TTC549 (cell line): ENCODE measurements at regions not wholly inside any gene's neighbourhood (a gene's known extent, or its start where the extent isn't known, plus 50 kb on each side); places are given as distances from the start of the nearest gene placed in this dataset.
A peak's percentile ranks its signal among the peaks of the same experiment; 100 is the strongest.

Experiments used
- FAIRE-seq: peaks from 2 replicates; lab custom pipeline; 2012; peaks lifted over from hg19 to GRCh38; lab: Jason Lieb, UNC

DNA sequence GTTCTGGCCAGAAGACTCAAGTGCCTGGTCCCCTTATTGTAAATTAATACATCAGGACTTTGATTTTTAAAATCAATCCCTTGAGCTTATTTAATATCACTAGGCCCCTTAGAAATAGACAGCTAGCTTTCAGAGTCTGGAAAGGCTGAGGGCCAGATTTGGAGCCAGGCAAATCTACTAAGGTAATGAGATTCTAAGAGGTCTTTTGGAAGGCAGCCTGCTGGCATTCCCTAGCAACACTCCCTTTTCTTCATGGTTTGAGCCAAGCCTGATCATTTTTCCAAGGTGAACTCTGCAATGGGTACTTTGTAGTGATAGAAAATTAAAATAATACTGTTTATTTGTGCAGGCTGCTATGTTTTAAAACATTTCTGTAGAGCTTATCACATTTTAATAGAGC is 378.5 kb downstream of the FAT4 start:
- FAIRE-seq: no peak

DNA sequence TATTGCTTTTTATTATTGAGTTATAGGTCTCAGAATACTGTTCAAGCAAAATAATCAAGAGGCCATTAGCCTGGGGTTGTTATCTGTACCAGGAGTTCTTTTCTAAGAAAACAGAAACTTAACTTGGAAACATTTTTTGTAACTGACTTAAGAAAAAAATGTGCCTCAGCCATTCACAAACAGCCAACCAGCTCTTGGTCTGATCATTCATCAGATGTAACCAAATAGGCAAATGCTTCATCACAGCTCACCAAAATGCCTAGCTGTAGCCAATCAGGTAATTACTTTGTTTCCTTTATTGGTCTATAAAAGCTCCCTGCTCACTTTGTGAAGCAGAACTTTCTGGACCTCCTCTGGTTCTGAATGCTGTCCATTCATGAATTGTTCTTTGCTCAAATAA is 387.7 kb downstream of the FAT4 start:
- no peak for FAIRE-seq

DNA sequence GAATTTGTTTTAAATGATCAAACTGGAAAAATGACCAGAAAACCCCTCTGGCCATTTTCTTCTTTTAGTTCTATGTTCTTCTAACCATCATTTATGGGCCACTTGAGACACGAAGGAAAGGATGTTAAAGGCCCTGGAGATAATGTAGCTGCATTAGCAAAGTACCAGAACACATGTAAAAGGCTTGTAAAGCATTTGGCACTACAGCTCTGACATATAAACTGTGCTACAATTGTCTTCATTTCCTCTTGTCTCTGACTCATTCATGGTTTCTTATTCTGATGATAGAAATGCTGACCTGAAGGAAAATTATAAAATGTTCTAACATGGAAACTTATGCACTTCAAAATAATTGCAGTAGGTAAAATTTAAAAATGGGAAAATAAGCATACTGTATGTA is 388.7 kb downstream of the FAT4 start:
- no peak for FAIRE-seq

DNA sequence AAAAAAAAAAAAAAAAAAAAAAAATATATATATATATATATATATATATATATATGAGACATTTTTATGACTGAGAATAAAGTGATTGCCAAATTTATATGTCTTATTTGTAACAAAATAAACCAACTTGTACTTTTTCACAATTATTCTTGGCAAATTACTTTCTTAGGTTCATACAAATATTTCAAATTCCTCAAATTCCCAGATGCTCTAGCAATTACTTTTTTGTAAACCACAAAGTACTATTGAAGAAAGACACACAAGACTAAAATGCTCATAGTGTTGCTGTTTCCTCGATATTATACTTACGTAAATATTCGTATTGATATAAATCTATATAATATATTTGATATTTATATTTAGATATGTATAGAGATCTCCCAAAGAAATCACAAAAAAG is 390.0 kb downstream of the FAT4 start:
- no peak for FAIRE-seq

DNA sequence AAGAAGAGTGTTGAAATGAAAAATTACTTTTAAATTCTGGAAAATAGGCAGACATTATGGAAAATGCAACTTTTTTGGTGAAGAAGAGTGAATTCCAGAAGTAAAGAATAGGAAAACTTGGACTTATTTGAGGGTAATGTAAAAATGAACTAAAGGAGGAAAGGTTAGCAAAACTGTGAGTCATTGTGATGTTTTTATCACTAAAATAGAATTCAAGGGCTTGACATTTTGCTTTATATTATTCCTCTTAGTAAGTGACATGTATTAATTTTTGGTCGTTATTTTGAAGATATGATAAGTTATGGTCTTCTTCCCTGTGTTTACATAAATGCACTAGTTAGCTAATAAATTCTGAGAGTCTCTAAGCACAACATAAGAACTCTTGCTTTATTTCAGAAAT is 390.9 kb downstream of the FAT4 start:
- no peak for FAIRE-seq

DNA sequence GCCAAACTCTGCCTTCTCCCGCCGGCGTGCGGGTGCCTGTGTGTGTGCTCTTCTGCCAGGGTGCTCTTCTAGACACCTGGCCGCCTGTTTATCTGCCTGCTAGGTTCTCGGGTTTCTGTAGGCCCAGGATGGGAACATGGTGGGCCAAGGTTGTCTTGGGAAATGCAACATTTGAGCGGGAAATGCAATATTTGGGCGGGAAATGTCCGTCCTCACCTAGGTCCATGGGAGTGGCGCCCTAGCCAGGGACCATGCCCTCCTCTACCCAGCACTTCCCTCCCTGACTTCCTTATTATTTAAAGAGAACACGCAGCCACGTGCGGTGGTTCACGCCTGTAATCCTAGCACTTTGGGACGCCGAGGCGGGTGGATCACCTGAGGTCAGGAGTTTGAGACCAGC is 392.6 kb downstream of the FAT4 start:
- FAIRE-seq: no peak

DNA sequence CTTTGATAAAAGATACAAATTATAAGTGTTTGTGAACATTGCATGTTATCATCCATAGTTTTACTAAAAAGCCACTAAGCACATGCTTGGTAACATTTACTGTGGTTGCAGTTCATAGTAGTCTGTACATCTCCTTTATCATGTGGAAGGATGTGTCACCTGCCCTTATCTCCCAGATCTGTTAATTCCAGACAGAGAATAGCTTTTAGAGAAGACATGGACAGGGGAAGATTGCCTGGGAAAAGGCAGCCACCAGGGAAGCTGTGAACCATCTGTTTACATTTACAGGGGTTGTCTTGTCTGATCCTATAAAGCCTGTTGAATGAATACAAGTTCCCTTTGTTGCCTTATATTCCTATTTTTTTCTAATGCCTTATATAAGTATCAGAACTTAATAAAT is 396.0 kb downstream of the FAT4 start:
- FAIRE-seq: no peak

DNA sequence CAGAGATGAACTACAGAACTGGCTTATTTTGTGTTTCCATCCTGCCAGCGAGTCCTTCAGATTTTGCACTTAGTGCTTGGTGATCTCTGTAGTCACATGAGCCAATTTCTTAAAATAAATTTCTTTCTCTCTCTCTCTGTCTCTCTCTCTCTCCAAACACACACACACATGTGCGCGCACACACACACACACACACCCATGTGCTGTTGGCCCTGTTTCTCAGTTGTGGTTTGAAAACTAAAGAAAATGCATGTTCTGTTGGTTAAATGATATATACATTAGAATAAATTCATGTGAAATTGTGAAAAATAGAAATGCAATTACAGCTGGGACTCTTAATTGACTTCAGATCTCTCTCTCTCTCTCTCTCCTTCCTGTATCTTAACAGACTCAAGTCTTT is 399.3 kb downstream of the FAT4 start:
- no peak for FAIRE-seq

DNA sequence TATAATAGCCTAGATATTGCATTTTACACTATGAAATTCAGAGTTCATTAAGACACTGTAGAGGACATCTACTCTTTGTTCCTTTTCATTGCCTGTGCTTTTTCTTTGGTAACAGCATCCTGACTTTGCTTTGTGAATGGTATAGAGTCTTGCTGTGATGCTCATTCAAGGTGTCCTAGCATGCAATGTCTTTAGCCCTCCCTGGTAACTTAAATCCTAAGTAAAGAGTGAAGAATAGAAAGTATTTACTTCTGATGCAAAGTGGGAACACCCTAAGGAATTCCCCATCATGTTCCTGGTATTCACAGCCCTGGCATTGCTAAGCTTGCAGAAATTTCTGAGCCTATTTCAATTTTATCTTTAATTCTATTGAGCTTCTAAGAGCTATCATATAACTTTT is 400.1 kb downstream of the FAT4 start:
- FAIRE-seq: no peak

DNA sequence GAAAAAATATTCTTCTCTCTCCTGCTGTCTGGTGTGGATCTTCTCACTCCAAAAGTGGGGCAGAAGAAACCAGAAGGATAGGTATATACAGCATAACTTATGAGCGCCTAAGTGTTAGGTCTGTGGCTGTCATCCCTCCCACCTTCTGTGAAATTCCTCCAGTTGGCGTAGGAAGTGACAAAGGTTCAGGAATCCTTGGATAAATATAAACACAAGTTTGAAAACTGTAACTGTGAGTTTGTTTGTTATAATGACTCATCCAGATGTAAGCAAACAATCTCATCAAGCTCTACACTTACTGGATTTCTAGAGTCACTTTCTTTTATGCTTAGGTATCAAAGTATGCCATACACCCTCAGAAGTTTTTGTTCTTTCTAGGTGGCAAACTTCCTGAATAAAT is 405.2 kb downstream of the FAT4 start:
- no peak for FAIRE-seq

DNA sequence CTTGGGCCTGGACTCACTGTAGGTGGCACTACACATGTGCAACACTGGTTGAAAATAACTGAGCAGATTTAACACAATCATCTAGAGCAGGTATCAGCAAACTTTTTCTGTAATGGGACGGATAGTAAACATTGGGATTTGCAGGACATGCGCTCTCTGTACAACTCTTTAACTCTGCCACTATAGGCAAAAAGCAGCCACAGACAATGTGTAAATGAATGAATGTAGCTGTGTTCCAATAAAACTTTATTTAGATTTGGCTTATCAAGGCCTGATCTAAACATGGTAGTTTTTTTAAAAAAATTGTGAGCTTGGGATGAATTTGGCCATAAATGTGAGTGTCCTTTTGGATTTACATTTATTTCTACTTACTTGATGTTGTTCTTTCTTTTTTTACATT is 407.3 kb downstream of the FAT4 start:
- no peak for FAIRE-seq

DNA sequence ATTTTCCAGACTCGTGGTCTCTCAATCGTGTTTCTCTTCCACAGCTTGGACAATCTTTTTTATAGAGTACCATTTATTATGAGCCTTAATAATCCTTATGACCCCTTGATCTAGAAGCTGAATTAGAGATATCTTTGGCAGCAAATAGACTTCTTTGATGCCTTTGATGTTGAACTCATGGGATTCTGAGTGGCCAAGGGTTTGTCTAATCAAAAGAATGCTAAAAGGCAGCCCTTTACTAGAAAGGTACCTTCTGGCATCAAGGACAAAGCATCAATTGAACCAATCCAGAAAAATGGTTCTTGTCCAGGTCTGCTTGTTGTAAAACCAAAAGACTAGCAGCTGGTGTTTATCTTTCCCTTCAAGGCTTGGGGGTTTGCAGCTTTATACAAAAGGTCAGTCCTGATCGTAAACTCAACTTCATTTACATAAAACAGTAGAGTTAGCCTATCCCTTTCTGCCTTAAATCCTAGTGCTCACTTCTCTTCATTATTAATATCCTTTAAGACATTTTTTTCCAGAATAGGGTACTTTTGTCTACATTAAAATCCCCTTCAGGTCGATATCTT is 411.3 kb downstream of the FAT4 start:
- FAIRE-seq: no peak

DNA sequence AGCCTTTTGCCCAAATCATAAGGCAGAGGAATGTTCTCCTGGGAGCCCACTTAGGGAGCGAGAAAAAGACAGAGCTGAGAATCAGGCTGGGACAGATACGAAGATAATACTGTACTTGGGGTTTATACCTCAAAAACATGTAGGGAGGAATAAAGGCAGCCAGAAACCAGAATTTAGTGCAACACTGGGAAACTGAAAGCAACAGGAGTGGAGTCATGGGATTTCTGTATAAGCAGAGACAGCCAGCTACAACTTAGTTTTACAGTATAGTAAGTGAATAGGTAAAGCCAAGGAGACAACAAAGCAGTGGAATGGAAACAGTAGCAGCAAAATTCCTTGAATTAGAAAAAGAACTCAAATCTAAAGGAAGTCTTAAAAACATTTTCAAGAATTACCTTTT is 413.2 kb downstream of the FAT4 start:
- no peak for FAIRE-seq

DNA sequence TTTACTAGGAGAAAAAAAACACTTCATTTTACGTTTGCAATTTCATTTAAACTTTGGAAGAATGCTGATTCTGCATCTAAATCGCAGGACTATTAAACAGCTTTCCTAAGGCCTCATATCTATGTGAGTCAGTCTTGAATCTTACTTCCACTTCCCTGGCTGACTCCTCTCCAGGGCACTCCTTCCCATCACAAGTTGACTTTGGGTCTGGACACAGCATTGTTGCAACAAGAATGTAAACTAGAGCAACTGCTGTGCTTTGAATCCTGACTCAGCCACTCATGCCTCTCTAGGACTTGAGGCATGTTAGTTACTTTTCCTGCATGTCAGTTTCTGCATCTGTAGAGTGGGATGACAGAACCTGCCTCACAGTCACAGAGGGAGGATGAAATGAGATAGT is 413.8 kb downstream of the FAT4 start:
- no peak for FAIRE-seq

DNA sequence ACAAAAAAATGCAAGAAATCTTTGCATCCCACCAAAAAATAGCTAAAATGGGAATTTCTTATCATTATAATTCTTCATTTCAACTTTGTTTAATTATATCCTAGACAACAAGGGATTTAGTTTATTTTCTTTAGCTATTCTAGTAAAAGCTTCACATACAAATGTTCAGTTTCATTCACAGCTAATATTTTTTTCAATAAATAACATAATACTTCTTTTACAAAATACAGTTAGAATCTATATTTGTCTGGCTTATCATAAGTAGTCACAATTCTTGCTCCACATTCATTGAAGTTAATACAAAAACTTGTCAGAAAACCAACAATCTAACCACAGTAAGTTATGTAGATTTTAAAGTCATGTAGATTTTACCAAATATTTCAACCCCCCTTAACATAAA is 414.4 kb downstream of the FAT4 start:
- no peak for FAIRE-seq

DNA sequence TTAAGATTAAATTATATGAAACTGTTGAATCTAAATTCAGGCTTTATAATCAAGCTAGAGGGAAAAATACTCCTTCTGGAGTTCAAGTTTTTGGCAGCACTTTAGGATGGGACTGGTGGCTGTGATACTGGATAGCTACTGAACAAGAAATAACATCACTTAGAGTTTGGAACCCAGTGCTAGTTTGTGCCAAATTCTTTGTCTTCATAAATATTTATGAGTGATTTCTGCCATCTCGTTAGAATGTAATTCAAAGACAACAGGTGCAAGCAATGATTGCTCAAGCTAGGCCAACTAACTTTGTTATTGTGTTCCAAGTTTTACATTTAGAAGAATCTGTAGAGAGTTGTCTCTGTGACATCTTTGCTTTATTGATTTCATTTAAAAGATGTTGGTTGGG is 417.9 kb downstream of the FAT4 start:
- FAIRE-seq: no peak

DNA sequence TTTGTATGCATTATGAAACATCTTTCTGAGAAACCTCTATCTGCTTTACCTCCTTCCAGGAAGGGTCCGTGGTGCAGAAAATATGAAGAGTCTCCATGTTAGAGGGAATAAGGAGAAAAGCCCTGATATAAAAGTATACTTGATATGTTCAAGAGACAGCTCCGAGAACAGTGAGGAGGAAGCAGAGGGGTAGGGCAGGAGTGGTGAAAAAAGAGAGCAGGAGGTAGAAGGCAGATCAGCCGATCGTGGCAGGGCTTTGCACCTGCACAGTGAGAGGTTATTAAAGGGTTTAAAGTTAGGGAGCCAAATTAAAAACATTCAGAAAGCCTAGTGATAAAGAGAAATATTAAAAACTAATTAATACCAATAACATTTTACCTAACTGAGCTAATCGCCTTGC is 419.7 kb downstream of the FAT4 start:
- FAIRE-seq: no peak

DNA sequence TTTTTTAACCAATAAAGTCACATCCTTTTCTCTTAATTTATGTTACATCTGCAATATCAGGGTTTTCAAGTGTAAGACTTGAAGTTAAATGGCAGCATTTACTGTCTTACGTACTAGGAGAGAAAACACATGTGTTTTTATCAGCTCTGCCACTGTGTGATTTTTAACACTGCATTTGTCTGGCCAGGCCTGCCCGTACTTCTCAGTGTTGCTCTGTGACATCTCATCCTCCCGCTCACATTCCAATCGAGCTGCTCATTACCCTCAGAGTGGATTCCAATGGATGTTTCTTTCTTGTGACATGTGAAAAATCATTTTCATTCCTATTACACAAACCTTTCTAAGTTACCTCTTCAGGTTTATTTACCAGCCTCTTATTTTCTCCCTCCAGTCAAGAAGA is 420.3 kb downstream of the FAT4 start:
- no peak for FAIRE-seq

DNA sequence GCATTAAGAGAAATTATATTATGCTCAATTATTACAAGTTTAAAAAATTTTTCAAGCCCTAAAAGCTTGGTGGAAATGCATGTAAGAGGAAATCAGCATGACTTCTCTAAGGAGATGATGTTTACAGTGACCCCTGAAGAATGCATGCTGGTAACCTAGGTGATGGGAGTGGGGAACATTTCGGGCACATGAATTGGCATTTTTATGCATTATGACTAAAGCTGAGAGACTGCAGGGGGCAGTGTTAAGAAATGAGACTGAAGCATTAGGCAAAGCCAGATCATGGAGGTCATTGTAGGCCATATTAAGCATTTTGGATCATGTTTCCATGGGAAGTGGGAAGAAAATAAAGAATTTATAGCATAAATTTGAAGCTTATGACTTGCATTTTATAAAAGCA is 421.3 kb downstream of the FAT4 start:
- FAIRE-seq: no peak

DNA sequence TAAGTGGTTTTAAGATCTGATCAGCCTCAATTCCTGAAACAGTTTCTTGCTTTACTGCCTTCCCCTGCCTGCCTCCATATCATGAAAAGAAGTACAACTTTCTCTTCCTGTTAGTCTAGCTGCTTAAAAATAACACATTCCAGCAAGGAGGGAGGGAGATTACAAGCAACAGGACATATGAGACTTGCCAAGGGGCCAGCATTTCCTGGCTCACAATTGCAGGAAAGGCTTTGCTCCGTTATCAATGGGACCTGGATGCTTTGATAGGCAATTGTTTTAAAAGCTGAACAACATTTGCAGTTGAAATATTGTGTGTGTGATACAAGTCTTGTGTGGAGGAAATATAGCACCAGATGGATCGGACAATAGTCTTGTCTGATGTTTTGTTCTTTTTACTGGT is 425.0 kb downstream of the FAT4 start:
- FAIRE-seq: no peak

DNA sequence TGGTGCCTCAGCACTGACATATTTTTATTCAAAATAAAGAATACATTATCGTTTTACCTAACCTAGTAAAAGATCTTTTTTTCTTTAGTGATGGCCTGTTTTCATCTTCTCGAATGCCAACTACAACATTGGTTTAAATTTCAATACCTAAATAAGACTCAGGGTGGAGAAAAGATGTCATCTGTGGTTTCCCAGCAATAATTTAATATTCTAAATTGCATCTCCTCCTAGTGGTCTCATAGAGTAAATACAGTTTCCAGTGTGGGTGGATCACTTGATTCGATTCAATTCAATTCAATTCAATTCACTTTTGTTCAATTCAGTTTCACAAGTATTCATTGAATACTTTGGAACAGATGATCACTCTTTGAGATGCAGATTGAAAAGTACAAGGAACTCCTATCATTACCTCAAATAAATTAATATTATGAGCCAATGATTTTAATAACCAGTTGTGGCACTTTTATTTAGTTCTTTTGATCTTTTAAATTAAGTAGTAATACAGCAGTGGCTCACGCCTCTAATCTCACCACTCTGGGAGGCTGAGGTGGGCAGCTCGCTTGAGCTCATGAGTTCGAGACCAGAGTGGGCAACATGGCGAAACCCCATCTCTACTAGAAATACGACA is 427.2 kb downstream of the FAT4 start:
- peak; percentile 84 for FAIRE-seq

DNA sequence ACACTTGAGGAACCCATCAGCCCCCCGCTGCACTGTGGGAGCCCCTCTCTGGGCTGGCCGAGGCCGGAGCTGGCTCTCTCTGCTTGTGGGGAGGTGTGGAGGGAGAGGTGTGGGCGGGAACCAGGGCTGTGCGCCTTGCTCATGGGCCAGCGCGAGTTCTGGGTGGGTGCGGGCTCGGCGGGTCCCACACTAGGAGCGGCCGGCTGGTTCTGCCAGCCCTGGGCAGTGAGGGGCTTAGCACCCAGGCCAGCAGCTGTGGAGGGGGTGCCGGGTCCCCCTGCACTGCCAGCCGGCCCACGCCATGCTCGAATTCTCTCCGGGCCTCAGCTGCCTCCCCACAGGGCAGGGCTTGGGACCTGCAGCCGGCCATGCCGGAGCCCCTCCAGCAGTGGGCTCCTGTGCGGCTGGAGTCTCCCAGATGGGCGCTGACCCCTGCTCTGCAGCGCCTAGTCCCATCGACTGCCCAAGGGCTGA is 430.2 kb downstream of the FAT4 start:
- FAIRE-seq: no peak

DNA sequence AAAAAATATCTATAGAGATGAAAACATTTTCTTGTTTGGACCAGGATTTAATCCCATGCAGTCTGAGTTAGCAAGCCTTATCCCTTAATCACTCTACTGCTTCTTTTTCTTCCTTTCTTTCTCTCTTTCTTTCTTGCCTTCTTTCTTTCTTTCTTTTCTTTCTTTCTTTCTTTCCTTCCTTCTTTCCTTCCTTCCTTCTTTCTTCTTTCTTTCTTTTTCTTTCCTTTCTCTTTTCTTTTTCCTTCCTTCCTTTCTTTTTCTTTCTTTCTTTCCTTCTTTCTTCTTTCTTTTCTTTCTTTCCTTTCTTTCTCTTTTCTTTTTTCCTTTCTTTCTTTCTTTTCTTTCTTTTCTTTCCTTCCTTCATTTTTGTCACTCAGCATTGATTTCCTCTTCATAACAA is 434.6 kb downstream of the FAT4 start:
- no peak for FAIRE-seq

DNA sequence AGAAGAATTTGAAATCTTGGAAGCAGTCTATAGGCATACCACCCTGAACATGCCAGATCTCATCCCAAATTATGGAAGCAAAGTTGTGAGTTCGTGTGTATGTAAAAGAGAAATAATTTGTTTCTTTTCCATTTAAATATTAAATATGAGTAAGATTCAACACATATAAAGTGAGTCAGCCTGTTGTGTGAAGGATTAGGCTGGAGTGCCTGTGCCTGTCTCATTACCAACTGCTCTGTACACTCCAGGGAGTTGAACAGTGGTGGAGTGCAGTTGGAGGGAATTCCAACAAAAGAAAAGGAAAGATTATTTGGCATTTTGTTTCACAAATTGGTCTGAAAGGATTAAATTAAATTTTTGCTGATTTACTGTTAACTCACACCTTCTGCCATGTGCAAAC is 435.6 kb downstream of the FAT4 start:
- FAIRE-seq: no peak
